HepG2 (cell line): ENCODE measurements at regions not wholly inside any gene's neighbourhood (a gene's known extent, or its start where the extent isn't known, plus 50 kb on each side); places are given as distances from the start of the nearest gene placed in this dataset.

Experiments used
- ATAC-seq: fragments of 200-7000 bp; cut with Tn5 transposase; 3 replicates; pipeline ENCODE4 v1.9.1; 2020; ENCODE audit warnings: mild to moderate bottlenecking, moderate library complexity
- BruUV-seq: library from RNA; stranded (reverse); fragments of 400-500 nt; replicated peaks from 2 replicates; lab custom pipeline; 2021; lab: Mats Ljungman, UMichigan
- CTCF ChIA-PET: fragments of 300-600 bp; formaldehyde crosslinking; extraction: SDS; loops from one replicate; lab custom pipeline; 2021; ENCODE audit warnings: low total read pairs, inconsistent platforms, low intra/inter-chr PET ratio; lab: Yijun Ruan, JAX
- POLR2A ChIA-PET: fragments of 350-600 bp; sonication (Branson Sonifier 250); formaldehyde crosslinking; loops from one replicate; lab custom pipeline; 2020; ENCODE audit warnings: antibody characterized with exemption, inconsistent platforms; lab: Yijun Ruan, JAX
- DNase-seq: peaks from one replicate; pipeline ENCODE4 v3.0.0-alpha.2; 2015; ENCODE audit warnings: low spot score
- FAIRE-seq: peaks from 3 replicates; lab custom pipeline; 2011; peaks lifted over from hg19 to GRCh38; lab: Jason Lieb, UNC
- H2AFZ ChIP-seq: one replicate; pipeline ENCODE4 v1.6.1; 2011; ENCODE audit warnings: low read length, inconsistent platforms
- H3K27ac ChIP-seq: fragments of 300-600 bp; 3 replicates; pipeline ENCODE4 v1.8.0; 2011; ENCODE audit warnings: mixed run types, mild to moderate bottlenecking, mixed read lengths, low read length, inconsistent platforms; ENCODE audit not compliant: insufficient read depth; ENCODE audit errors: extremely low read length
- H3K27me3 ChIP-seq, 2 experiments: fragments of 200-600 bp in 1 of 2; 2 replicates in 1 of 2; 3 replicates in 1 of 2; pipeline versions ENCODE4 v1.6.0 to v1.8.0; 2011; ENCODE audit warnings: low read length in 2 of 2, mild to moderate bottlenecking in 2 of 2, moderate library complexity in 2 of 2, inconsistent platforms in 1 of 2; ENCODE audit not compliant: insufficient read depth in 2 of 2, control insufficient read depth in 1 of 2
- H3K36me3 ChIP-seq, 2 experiments: fragments of 200-600 bp in 1 of 2; replicated peaks in 1 of 2; 2 replicates in 1 of 2; 3 replicates in 1 of 2; pipeline versions ENCODE4 v1.5.1 to v1.8.0; 2011; ENCODE audit warnings: low read length in 2 of 2, inconsistent platforms in 1 of 2; ENCODE audit not compliant: insufficient read depth in 2 of 2, control insufficient read depth in 1 of 2
- H3K4me1 ChIP-seq: 2 replicates; pipeline ENCODE4 v1.5.1; 2012; ENCODE audit warnings: low read length, inconsistent platforms; ENCODE audit not compliant: insufficient read depth
- H3K4me2 ChIP-seq: 2 replicates; pipeline ENCODE4 v1.6.0; 2011; ENCODE audit warnings: low read depth, low read length, inconsistent platforms
- H3K4me3 ChIP-seq, 3 experiments: fragments of 200-600 bp in 1 of 3; sonication (generic), shearing (Covaris generic) in 1 of 3; replicated peaks in 1 of 3; 2 replicates each; pipeline ENCODE4 v1.5.1; 2011 to 2016; ENCODE audit warnings: low read length in 3 of 3, inconsistent platforms in 2 of 3, low read depth in 2 of 3, mild to moderate bottlenecking in 2 of 3, control low read depth in 1 of 3, mixed read lengths in 1 of 3; ENCODE audit not compliant: insufficient read depth in 1 of 3
- H3K79me2 ChIP-seq: one replicate; pipeline ENCODE4 v1.6.1; 2011; ENCODE audit warnings: low read length, inconsistent platforms; ENCODE audit not compliant: insufficient read depth
- H3K9ac ChIP-seq: 2 replicates; pipeline ENCODE4 v1.6.0; 2011; ENCODE audit warnings: mild to moderate bottlenecking, low read depth, low read length, inconsistent platforms; ENCODE audit not compliant: insufficient read depth
- H3K9me3 ChIP-seq: 2 replicates; pipeline ENCODE4 v1.5.1; 2012; ENCODE audit warnings: mild to moderate bottlenecking, low read length
- H4K20me1 ChIP-seq: 2 replicates; pipeline ENCODE4 v1.6.0; 2011; ENCODE audit warnings: inconsistent platforms, mild to moderate bottlenecking, low read length, moderate library complexity; ENCODE audit not compliant: insufficient read depth
- ADNP ChIP-seq: sonication (generic); formaldehyde crosslinking; IDR thresholded peaks from 2 replicates; pipeline ENCODE4 v1.4.0; 2020; ENCODE audit warnings: missing genetic modification reagents
- ATF1 ChIP-seq: IDR thresholded peaks from 2 replicates; pipeline ENCODE4 v1.6.1; 2016; ENCODE audit warnings: mild to moderate bottlenecking, control low read depth
- ATF7-NPFF ChIP-seq: sonication (generic); formaldehyde crosslinking; IDR thresholded peaks from 2 replicates; pipeline ENCODE4 v1.8.1; 2023; ENCODE audit warnings: mild to moderate bottlenecking, low read depth, missing genetic modification reagents, moderate library complexity
- CEBPG ChIP-seq: IDR thresholded peaks from 2 replicates; pipeline ENCODE4 v1.6.1; 2016
- CREB3 ChIP-seq: sonication (generic); formaldehyde crosslinking; IDR thresholded peaks from 2 replicates; pipeline ENCODE4 v1.5.0; 2020; ENCODE audit warnings: missing genetic modification reagents
- MTF1 ChIP-seq: sonication (generic); formaldehyde crosslinking; IDR thresholded peaks from 2 replicates; pipeline ENCODE4 v1.5.0; 2020; ENCODE audit warnings: missing genetic modification reagents
- MTF2 ChIP-seq: sonication (generic); formaldehyde crosslinking; IDR thresholded peaks from 2 replicates; pipeline ENCODE4 v1.5.0; 2020; ENCODE audit warnings: missing genetic modification reagents, borderline replicate concordance
- POLR2AphosphoS2 ChIP-seq: IDR thresholded peaks from 2 replicates; pipeline ENCODE4 v1.6.1; 2011; ENCODE audit warnings: low read depth, low read length, improper control_type of control experiment
- POLR2G ChIP-seq: fragments of 200-400 bp; formaldehyde crosslinking; IDR thresholded peaks from 2 replicates; pipeline ENCODE4 v1.6.1; 2018; ENCODE audit warnings: mild to moderate bottlenecking, low read depth, low read length, moderate library complexity
- SP2 ChIP-seq: sonication (generic); formaldehyde crosslinking; IDR thresholded peaks from 2 replicates; pipeline ENCODE4 v1.5.1; 2020; ENCODE audit warnings: mild to moderate bottlenecking, missing genetic modification reagents
- STAG1 ChIP-seq: sonication (generic); formaldehyde crosslinking; IDR thresholded peaks from 2 replicates; pipeline ENCODE4 v1.4.0; 2020; ENCODE audit warnings: missing genetic modification reagents
- STAT6 ChIP-seq: sonication (generic); formaldehyde crosslinking; IDR thresholded peaks from 2 replicates; pipeline ENCODE4 v1.4.0; 2020; ENCODE audit warnings: missing genetic modification reagents, mild to moderate bottlenecking, borderline replicate concordance
- ZBTB21 ChIP-seq: sonication (generic); formaldehyde crosslinking; IDR thresholded peaks from 2 replicates; pipeline ENCODE4 v1.4.0; 2020; ENCODE audit warnings: missing genetic modification reagents
- ZNF263 ChIP-seq: sonication (generic); formaldehyde crosslinking; IDR thresholded peaks from 2 replicates; pipeline ENCODE4 v1.4.0; 2020; ENCODE audit warnings: missing genetic modification reagents
- ZNF432 ChIP-seq: sonication (generic); formaldehyde crosslinking; IDR thresholded peaks from 2 replicates; pipeline ENCODE4 v1.5.0; 2020; ENCODE audit warnings: missing genetic modification reagents, mild to moderate bottlenecking, borderline replicate concordance
- ZNF646 ChIP-seq: sonication (generic); formaldehyde crosslinking; IDR thresholded peaks from 2 replicates; pipeline ENCODE4 v1.9.0; 2021; ENCODE audit warnings: mild to moderate bottlenecking, missing genetic modification reagents
- ZSCAN22 ChIP-seq: sonication (generic); formaldehyde crosslinking; IDR thresholded peaks from 2 replicates; pipeline ENCODE4 v1.4.0; 2020; ENCODE audit warnings: mild to moderate bottlenecking, missing genetic modification reagents
- WGBS: methylation state at CpG from one replicate; pipeline ENCODE4 v1.1.6; 2017; ENCODE audit warnings: low lambda C conversion rate; 5-methylcytosine and 5-hydroxymethylcytosine counted together
- in situ Hi-C: cut with HindIII; loops from 2 replicates; pipeline ENCODE4 v1.10.0; 2017; ENCODE audit warnings: low pct_unique_long_range_greater_than_20kb; ENCODE audit not compliant: extremely low pct_ligation_motif_present
- intact Hi-C: fragments of 100-400 bp; cut with micrococcal nuclease; formaldehyde crosslinking; loops from one replicate; pipeline ENCODE4 v1.10.0; 2022; ENCODE audit not compliant: unreplicated experiment

- Histone ChIP-seq H3K4me1 (no peaks in the 10 kb centered on the region), H3K27me3 (peaks cover 0 to 20% of the 10 kb centered on the region in 2 experiments; a peak in 3 of 5 replicates), H3K4me3 (no peak overlapping the region), H3K79me2 (no peaks in the 10 kb centered on the region), H2AFZ (no peak overlapping the region), H3K9ac (no peak overlapping the region), H3K36me3 (no peaks in the 10 kb centered on the region), H3K9me3 (no peaks in the 10 kb centered on the region), H3K27ac (no peak overlapping the region), H4K20me1 (no peaks in the 10 kb centered on the region), H3K4me2 (no peak overlapping the region)
- in situ Hi-C loops: no loop called here
- intact Hi-C loops: no loop called here
- CTCF ChIA-PET: no interaction called here
- TF ChIP-seq POLR2AphosphoS2: no peak
- no peak for TF ChIP-seq ATF1
- TF ChIP-seq POLR2G: no peak
- TF ChIP-seq MTF2: no peak
- no peak for TF ChIP-seq ADNP (CRISPR knock-in tag)
- no peak for TF ChIP-seq ZSCAN22
- TF ChIP-seq ZNF646 (CRISPR knock-in tag): no peak
- TF ChIP-seq CEBPG: no peak
- TF ChIP-seq MTF1 (CRISPR knock-in tag): no peak
- no peak for TF ChIP-seq SP2
- no peak for TF ChIP-seq ATF7-NPFF (CRISPR knock-in tag)
- TF ChIP-seq ZBTB21 (CRISPR knock-in tag): no peak
- no peak for TF ChIP-seq ZNF432 (CRISPR knock-in tag)
- no peak for TF ChIP-seq STAT6 (CRISPR knock-in tag)
- TF ChIP-seq CREB3 (CRISPR knock-in tag): no peak
- no peak for TF ChIP-seq ZNF263 (CRISPR knock-in tag)
- no peak for TF ChIP-seq STAG1 (CRISPR knock-in tag)
- FAIRE-seq: no peak
- POLR2A ChIA-PET: no interaction called here
- 17% methylated on average over 4 of the region's 4 CpGs for WGBS
- DNase-seq: no peak
- no TSS peak for BruUV-seq
- ATAC-seq: no peak
Observed at GRCh38 chr1:201764166-201764565, 64.8 kb upstream of the IPO9 start.
